ENCODE measurements at regions not wholly inside any gene's neighbourhood (a gene's known extent, or its start where the extent isn't known, plus 50 kb on each side); places are given as distances from the start of the nearest gene placed in this dataset.

- Mint-ChIP-seq H3K4me3 (ENCODE audit: unreplicated experiment) (no peak overlapping the region), H3K27ac (ENCODE audit: low read depth, unreplicated experiment) (no peak overlapping the region), H3K4me1 (ENCODE audit: insufficient read depth, unreplicated experiment) (no peaks in the 10 kb centered on the region), H3K9me3 (ENCODE audit: unreplicated experiment) (peaks cover 13% of the 10 kb centered on the region), H3K27me3 (ENCODE audit: insufficient read depth, unreplicated experiment) (no peaks in the 10 kb centered on the region), H3K36me3 (ENCODE audit: insufficient read depth, unreplicated experiment) (no peaks in the 10 kb centered on the region)
- DNase-seq (ENCODE audit: unreplicated experiment), result no peak
- ChIA-PET CTCF (no interaction called here), POLR2A (no interaction called here)
- BruUV-seq (replicated peaks), result no TSS peak
- intact Hi-C loops (cut with micrococcal nuclease), result no loop called here
- TF ChIP-seq CTCF (IDR thresholded peaks at IDR 0.05; ENCODE audit: unreplicated experiment), result no peak
These were observed 133.6 kb upstream of the C1orf174 start for GRCh38 chr1:4033713-4034112.

GRCh38 chr1:4034318-4034887 is 134.3 kb upstream of the C1orf174 start:
- no peak for TF ChIP-seq CTCF (IDR thresholded peaks at IDR 0.05; ENCODE audit: unreplicated experiment)

GRCh38 chr1:4044967-4045366 is 144.9 kb upstream of the C1orf174 start:
- intact Hi-C loops (cut with micrococcal nuclease), result no loop called here
- H3K9me3 Mint-ChIP-seq (ENCODE audit: unreplicated experiment), result peaks cover 17% of the 10 kb centered on the region
- no peaks in the 10 kb centered on the region for H3K27me3 Mint-ChIP-seq (ENCODE audit: insufficient read depth, unreplicated experiment)
- H3K27ac Mint-ChIP-seq (ENCODE audit: low read depth, unreplicated experiment), result no peak overlapping the region
- DNase-seq (ENCODE audit: unreplicated experiment), result no peak
- no peak for TF ChIP-seq CTCF (IDR thresholded peaks at IDR 0.05; ENCODE audit: unreplicated experiment)
- BruUV-seq (replicated peaks), result no TSS peak
- H3K4me3 Mint-ChIP-seq (ENCODE audit: unreplicated experiment), result no peak overlapping the region
- H3K4me1 Mint-ChIP-seq (ENCODE audit: insufficient read depth, unreplicated experiment), result no peaks in the 10 kb centered on the region
- no peaks in the 10 kb centered on the region for H3K36me3 Mint-ChIP-seq (ENCODE audit: insufficient read depth, unreplicated experiment)
- CTCF ChIA-PET, result no interaction called here
- POLR2A ChIA-PET, result no interaction called here

More at GRCh38 chr1:4034318-4034887, 134.3 kb upstream of the C1orf174 start:
- H3K27me3 Mint-ChIP-seq (ENCODE audit: insufficient read depth, unreplicated experiment), result no peaks in the 10 kb centered on the region
- H3K27ac Mint-ChIP-seq (ENCODE audit: low read depth, unreplicated experiment), result no peak overlapping the region
- ChIA-PET CTCF (no interaction called here), POLR2A (interaction anchor here (1.2 kb wide), 1 partner anchor 17 kb away, joined by 3 read pairs; no protein-coding TSS in a partner anchor)
- no peaks in the 10 kb centered on the region for H3K4me1 Mint-ChIP-seq (ENCODE audit: insufficient read depth, unreplicated experiment)
- H3K36me3 Mint-ChIP-seq (ENCODE audit: insufficient read depth, unreplicated experiment), result no peaks in the 10 kb centered on the region
- intact Hi-C loops (cut with micrococcal nuclease), result no loop called here
- no TSS peak for BruUV-seq (replicated peaks)
- no peak for DNase-seq (ENCODE audit: unreplicated experiment)
- H3K9me3 Mint-ChIP-seq (ENCODE audit: unreplicated experiment), result peaks cover 13% of the 10 kb centered on the region
- H3K4me3 Mint-ChIP-seq (ENCODE audit: unreplicated experiment), result no peak overlapping the region

- H3K4me3 Mint-ChIP-seq (ENCODE audit: unreplicated experiment), result no peak overlapping the region
- DNase-seq (ENCODE audit: unreplicated experiment), result no peak
- H3K27me3 Mint-ChIP-seq (ENCODE audit: insufficient read depth, unreplicated experiment), result no peaks in the 10 kb centered on the region
- no peaks in the 10 kb centered on the region for H3K4me1 Mint-ChIP-seq (ENCODE audit: insufficient read depth, unreplicated experiment)
- H3K9me3 Mint-ChIP-seq (ENCODE audit: unreplicated experiment), result peaks cover 17% of the 10 kb centered on the region
- ChIA-PET POLR2A (no interaction called here), CTCF (no interaction called here)
- intact Hi-C loops (cut with micrococcal nuclease), result no loop called here
- H3K27ac Mint-ChIP-seq (ENCODE audit: low read depth, unreplicated experiment), result no peak overlapping the region
- BruUV-seq (replicated peaks), result no TSS peak
- H3K36me3 Mint-ChIP-seq (ENCODE audit: insufficient read depth, unreplicated experiment), result no peaks in the 10 kb centered on the region
- TF ChIP-seq CTCF (IDR thresholded peaks at IDR 0.05; ENCODE audit: unreplicated experiment), result no peak
These were observed 145.4 kb upstream of the C1orf174 start for GRCh38 chr1:4045397-4046010.

Measured in MCF 10A (cell line).